SIG-M5 treated with dmso at 0.1 percent for 504 hours (cell line): ENCODE measurements at regions not wholly inside any gene's neighbourhood (a gene's known extent, or its start where the extent isn't known, plus 50 kb on each side); places are given as distances from the start of the nearest gene placed in this dataset.

Experiments used
- DNase-seq: peaks from one replicate; lab custom pipeline; 2025; ENCODE audit not compliant: unreplicated experiment; lab: John Stamatoyannopoulos, UW

- peak; percentile 2 for DNase-seq
These were observed 246.6 kb upstream of the APCDD1 start for GRCh38 chr18:10207682-10208345.

- no peak for DNase-seq
These were observed 245.1 kb upstream of the APCDD1 start for GRCh38 chr18:10209302-10209701.

DNA sequence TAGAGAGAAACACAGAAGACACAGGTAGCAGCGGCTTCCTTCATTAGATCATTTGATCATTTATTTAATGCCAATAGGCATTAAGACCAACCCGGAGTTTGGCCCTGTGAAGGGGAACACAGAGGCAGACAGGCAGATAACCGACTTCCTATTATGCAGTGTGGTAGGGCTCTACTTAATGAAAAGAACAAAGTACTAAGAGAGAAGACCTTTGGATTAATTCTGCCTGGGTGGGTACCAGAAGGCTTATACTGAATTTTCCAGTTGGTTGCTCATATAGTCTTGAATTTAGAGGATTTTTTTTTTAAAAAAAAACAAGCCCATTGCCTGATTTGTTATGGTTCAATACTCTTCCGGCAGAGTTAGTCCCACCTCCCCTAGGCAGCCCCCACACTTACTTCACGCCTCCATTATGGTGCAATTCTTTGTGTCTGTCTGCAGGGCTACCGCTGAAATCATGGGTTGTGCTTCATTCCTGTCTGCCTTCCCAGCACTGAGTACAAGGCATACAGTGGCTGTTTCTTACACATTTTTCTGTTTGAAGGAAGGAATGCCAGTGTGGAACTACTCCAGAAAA is 244.3 kb upstream of the APCDD1 start:
- DNase-seq, result no peak

DNA sequence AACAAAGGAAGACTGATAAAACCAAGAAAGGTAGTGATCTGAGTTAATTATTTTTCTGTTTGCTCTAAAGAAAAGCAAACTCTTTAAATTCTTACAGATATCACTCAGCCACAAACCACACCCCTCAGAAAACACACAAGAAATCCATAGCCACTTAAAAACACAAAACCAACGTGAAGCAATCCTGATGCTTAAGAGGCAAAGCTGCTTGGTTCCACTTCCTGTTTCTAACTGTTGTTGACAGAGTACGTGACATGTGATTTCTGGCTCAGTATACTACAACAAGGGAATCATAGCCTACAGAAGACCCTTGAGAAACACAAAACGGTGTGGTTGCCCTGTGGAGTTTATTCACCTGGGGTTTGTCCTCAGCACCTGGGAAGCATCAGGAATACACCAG is 240.9 kb upstream of the APCDD1 start:
- DNase-seq, result peak; percentile 99

GRCh38 chr18:10215446-10215845 is 239.0 kb upstream of the APCDD1 start:
- DNase-seq, result no peak

- DNase-seq, result no peak
These were observed 237.6 kb upstream of the APCDD1 start for GRCh38 chr18:10216791-10217190.

- no peak for DNase-seq
These were observed 237.2 kb upstream of the APCDD1 start for GRCh38 chr18:10217211-10217610.

DNA sequence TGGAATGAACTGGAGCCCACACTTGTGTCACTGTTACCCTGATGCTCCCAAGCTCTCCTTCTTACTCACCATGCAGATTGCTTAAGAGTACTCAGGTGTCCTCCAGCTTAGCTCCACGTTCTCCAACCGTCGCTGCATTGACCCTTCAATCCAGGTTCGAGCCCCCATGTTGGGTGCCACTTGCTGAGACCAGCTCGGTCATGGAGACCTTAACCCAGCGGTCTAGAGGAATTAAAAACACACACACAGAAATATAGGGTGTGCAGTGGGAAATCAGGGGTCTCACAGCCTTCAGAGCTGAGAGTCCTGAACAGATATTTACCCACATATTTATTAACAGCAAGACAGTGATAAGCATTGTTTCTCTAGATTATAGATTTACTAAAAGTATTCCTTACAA is 229.1 kb upstream of the APCDD1 start:
- DNase-seq, result no peak

GRCh38 chr18:10226971-10227370 is 227.5 kb upstream of the APCDD1 start:
- no peak for DNase-seq

DNA sequence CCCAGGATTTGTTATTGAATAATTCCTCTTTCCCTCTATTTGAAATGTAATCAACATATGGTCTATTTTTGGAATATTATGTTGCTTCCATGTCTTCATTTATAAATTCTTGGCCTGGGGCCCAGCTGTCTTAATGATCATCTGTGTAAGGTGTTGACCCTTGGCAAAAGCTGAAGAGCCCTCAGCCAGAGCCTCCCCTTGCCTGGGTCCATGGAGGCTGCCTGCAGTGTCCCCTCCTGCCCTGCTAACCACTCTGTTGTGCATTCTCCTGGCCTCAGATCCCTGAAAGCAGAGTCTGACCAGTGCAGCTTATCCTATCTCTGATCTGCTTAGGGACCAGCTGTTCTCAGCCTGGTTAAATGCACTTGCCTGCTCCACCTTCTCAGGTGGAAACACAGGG is 226.1 kb upstream of the APCDD1 start:
- DNase-seq, result no peak

DNA sequence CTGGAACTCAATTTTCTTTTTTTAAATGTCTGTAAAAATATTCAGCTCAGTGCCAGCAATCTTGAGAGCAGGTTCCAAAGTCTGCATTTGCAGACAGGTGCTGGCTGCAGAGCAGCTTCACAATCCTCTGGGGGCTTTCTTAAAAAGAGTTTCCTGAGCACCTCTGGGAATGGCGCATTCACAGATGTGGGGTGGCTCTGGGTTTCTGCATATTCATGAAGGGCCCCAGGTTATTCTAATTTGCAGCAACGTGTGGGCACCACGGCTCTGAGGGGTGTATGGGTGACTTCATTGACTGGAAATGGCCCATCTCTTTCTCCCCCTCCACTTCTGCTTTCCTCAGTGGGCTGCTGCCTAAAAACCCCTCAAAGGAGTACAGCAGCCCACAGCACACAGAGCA is 225.0 kb upstream of the APCDD1 start:
- no peak for DNase-seq

DNA sequence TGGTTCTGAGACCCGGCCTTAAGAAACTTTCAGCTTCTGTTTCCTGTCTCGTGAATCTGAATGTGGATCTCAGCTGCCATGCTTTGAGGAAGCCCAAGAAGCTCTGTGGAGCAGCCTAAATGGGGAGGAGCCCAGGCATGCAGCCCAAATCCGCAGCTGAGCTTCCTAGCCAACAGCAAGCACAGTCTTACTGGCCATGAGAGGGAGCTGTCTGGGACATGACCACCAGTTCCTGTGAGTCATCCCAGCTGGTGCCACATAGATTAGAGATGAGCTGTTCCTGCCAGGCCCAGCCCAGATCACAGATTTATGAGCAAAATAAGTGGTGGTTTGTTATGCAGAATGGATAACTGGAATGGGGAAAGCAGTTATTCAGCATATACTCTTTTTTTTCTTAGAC is 224.4 kb upstream of the APCDD1 start:
- peak; percentile 20 for DNase-seq

DNA sequence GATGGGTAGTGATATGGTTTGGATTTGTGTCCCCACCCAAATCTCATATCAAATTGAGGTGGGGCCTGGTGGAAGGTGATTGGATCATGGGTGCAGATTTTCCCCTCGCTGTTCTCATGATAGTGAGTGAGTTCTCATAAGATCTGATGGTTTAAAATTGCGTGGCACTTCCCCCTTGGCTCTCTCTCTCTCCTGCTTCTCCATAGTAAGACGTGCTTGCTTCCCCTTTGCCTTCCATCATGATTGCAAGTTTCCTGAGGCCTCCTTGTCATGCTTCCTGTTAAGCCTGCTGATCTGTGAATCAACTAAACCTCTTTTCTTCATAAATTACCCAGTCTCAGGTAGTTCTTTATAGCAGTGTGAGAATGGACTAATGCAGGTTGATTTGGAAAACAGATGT is 223.2 kb upstream of the APCDD1 start:
- DNase-seq, result no peak

DNA sequence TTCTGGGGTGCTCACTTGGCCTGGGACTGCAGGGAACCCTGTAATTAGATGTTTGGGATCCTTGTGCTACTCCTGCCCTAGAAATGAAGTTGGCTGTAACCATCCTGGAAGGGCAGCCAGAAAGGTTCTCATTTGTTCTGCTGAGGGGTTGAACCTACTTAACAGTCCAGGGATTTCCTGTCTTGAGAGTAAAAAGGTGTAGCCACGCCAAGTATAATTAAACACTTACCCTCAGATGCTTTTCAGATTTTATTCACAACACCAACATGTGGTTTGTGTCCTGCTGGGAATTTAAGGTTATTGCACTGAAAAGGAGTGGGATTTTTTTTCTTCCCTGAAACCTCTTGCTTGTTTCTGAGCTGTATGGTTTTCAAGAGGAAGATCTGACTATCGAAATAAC is 222.4 kb upstream of the APCDD1 start:
- no peak for DNase-seq

- no peak for DNase-seq
These were observed 221.2 kb upstream of the APCDD1 start for GRCh38 chr18:10233082-10233875.

GRCh38 chr18:10234281-10234680 is 220.2 kb upstream of the APCDD1 start:
- no peak for DNase-seq

- DNase-seq, result no peak
These were observed 219.3 kb upstream of the APCDD1 start for GRCh38 chr18:10234912-10235660.

DNA sequence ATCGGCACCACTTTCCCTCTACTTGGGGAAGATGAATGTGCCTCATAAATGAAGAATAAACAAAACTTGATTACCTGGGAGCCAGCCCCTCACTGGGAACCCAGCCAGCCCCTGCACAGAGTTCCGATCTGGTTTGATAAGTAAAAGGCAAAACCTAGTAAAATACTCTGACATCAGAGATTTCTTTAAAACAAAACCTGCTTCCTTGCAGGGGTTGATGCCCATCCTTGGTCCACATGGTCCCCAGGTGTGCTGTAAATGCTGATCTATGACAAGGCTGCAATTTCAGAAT is 218.8 kb upstream of the APCDD1 start:
- DNase-seq, result no peak

- DNase-seq, result no peak
These were observed 215.3 kb upstream of the APCDD1 start for GRCh38 chr18:10239103-10239502.

DNA sequence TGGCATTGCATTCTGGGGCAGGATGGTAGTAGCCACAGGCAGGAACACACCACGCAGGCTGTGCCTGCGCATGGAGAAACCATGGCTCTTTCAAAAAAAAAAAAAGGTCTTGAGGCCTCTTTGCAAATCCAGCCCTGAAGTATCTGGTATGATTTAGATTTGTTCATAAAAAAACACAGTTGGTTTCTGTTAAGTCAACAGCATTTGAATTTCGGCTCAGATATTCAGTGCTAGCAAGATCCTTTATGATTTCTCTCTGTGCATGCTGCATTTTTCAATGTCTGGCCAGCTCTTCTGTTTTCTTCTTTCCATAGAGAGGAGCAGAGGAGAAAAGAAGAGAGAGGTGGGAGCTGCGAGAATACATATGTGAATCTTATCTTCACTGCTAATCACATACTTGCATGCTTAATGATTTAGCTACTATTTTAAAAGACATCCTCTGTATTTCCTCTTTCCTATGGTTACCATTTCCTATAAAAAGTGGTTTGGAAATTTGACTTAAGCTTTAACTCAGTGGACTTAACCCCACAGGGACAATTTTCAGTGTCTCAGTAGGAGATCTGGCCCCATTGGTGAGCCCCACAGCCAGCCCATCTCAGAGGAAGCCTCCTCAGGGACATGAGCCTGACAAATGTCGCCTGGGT is 214.3 kb upstream of the APCDD1 start:
- DNase-seq, result no peak

DNA sequence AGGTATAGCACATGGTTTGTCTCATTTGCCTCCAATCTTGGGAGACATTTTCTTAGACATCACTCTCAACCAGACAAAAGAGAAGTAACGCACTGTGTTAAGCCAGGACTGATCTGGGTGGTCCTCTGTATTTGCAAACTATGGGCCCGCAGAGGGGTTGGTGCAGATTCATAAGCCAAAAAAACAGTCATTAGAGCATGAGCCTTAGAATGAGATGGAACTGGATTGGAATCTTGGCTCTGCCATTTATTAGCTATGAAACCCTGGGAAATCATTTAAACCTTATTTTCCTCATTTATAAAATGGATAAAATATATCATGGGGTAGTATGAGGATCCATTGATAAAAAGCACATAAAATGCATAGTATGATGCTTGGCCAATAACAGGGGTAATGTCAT is 213.5 kb upstream of the APCDD1 start:
- DNase-seq, result no peak
